Liver (tissue), 3 donors: ENCODE measurements at regions not wholly inside any gene's neighbourhood (a gene's known extent, or its start where the extent isn't known, plus 50 kb on each side); places are given as distances from the start of the nearest gene placed in this dataset.

Source experiments
- ATF3 ChIP-seq: IDR thresholded peaks from 2 replicates; pipeline ENCODE4 v1.6.1; 2016; ENCODE audit warnings: antibody characterized with exemption
- EGR1 ChIP-seq, 2 donors: IDR thresholded peaks; 2 replicates each; pipeline ENCODE4 v1.6.1; 2016 to 2018; ENCODE audit warnings: antibody characterized with exemption in 2 of 2, low read depth in 2 of 2
- GABPA ChIP-seq, 2 donors: IDR thresholded peaks in 1 of 2; conservative IDR thresholded peaks in 1 of 2; 2 replicates each; pipeline ENCODE4 v1.6.1; 2016; ENCODE audit warnings: antibody characterized with exemption in 2 of 2, mild to moderate bottlenecking in 1 of 2, moderate library complexity in 1 of 2
- JUND ChIP-seq, 2 donors: IDR thresholded peaks; 2 replicates each; pipeline ENCODE4 v1.6.1; 2016; ENCODE audit warnings: antibody characterized with exemption in 2 of 2
- RAD21 ChIP-seq, 2 donors: IDR thresholded peaks; 2 replicates each; pipeline ENCODE4 v1.6.1; 2016; ENCODE audit warnings: antibody characterized with exemption in 2 of 2, mild to moderate bottlenecking in 2 of 2
- REST ChIP-seq: IDR thresholded peaks from 2 replicates; pipeline ENCODE4 v1.6.1; 2016; ENCODE audit warnings: antibody characterized with exemption, mild to moderate bottlenecking
- RXRA ChIP-seq, 2 donors: IDR thresholded peaks; 2 replicates each; pipeline ENCODE4 v1.6.1; 2017 to 2018; ENCODE audit warnings: antibody characterized with exemption in 2 of 2, mild to moderate bottlenecking in 1 of 2
- SP1 ChIP-seq: IDR thresholded peaks from 2 replicates; pipeline ENCODE4 v1.6.1; 2018; ENCODE audit warnings: antibody characterized with exemption, mild to moderate bottlenecking
- TAF1 ChIP-seq: conservative IDR thresholded peaks from 2 replicates; pipeline ENCODE4 v1.6.1; 2016; ENCODE audit warnings: antibody characterized with exemption, mild to moderate bottlenecking
- YY1 ChIP-seq: IDR thresholded peaks from 2 replicates; pipeline ENCODE4 v1.6.1; 2016; ENCODE audit warnings: antibody characterized with exemption, mild to moderate bottlenecking
- ZBTB33 ChIP-seq: IDR thresholded peaks from 2 replicates; pipeline ENCODE4 v1.6.1; 2016; ENCODE audit warnings: antibody characterized with exemption
- TF ChIP-seq, protein P1 (sequence below): fragments of 150-350 bp; IDR thresholded peaks from 2 replicates; pipeline ENCODE4 v1.5.1; 2017; ENCODE audit warnings: improper control_type of control experiment, low read depth, low read length; ENCODE audit not compliant: missing input control
- donor health status: healthy.
- donor health status: healthy.

GRCh38 chr13:96898646-96899254, 95.5 kb downstream of the OXGR1 start:
- TF ChIP-seq YY1 (no peak), EGR1 (IDR thresholded peaks at IDR 0.05; ENCODE audit: low read depth in 2 of 2) (no peak), TAF1 (no peak), REST (no peak), JUND (IDR thresholded peaks at IDR 0.05) (no peak), ATF3 (no peak), RXRA (IDR thresholded peaks at IDR 0.05) (no peak), GABPA (IDR thresholded peaks at IDR 0.05 in 1 of 2, conservative IDR thresholded peaks at IDR 0.05 in 1 of 2) (no peak), ZBTB33 (no peak), SP1 (no peak), RAD21 (IDR thresholded peaks at IDR 0.05) (no peak)
- TF ChIP-seq, protein P1, sequence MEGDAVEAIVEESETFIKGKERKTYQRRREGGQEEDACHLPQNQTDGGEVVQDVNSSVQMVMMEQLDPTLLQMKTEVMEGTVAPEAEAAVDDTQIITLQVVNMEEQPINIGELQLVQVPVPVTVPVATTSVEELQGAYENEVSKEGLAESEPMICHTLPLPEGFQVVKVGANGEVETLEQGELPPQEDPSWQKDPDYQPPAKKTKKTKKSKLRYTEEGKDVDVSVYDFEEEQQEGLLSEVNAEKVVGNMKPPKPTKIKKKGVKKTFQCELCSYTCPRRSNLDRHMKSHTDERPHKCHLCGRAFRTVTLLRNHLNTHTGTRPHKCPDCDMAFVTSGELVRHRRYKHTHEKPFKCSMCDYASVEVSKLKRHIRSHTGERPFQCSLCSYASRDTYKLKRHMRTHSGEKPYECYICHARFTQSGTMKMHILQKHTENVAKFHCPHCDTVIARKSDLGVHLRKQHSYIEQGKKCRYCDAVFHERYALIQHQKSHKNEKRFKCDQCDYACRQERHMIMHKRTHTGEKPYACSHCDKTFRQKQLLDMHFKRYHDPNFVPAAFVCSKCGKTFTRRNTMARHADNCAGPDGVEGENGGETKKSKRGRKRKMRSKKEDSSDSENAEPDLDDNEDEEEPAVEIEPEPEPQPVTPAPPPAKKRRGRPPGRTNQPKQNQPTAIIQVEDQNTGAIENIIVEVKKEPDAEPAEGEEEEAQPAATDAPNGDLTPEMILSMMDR = no peak
